Rectal smooth muscle tissue (tissue), 1 donor: ENCODE measurements at regions not wholly inside any gene's neighbourhood (a gene's known extent, or its start where the extent isn't known, plus 50 kb on each side); places are given as distances from the start of the nearest gene placed in this dataset.

ENCODE experiments used
- H3K27ac ChIP-seq: one replicate; pipeline ENCODE4 v1.7.0; 2013; ENCODE audit warnings: low read depth, low read length, inconsistent platforms
- H3K27me3 ChIP-seq: one replicate; pipeline ENCODE4 v1.7.0; 2013; ENCODE audit warnings: low read length; ENCODE audit not compliant: control insufficient read depth, insufficient read depth
- H3K36me3 ChIP-seq: one replicate; pipeline ENCODE4 v1.7.0; 2013; ENCODE audit warnings: low read length; ENCODE audit not compliant: control insufficient read depth, insufficient read depth
- H3K4me1 ChIP-seq: one replicate; pipeline ENCODE4 v1.7.0; 2013; ENCODE audit warnings: low read length; ENCODE audit not compliant: control insufficient read depth, insufficient read depth
- H3K4me3 ChIP-seq: one replicate; pipeline ENCODE4 v1.7.0; 2013; ENCODE audit warnings: low read length
- H3K9ac ChIP-seq: one replicate; pipeline ENCODE4 v1.7.0; 2013; ENCODE audit warnings: low read length

GRCh38 chr2:144158096-144158495, 361.8 kb downstream of the ZEB2 start:
- Histone ChIP-seq H3K9ac (no peak overlapping the region), H3K4me3 (no peak overlapping the region), H3K36me3 (no peaks in the 10 kb centered on the region), H3K27ac (no peak overlapping the region), H3K4me1 (no peaks in the 10 kb centered on the region), H3K27me3 (no peaks in the 10 kb centered on the region)

- Histone ChIP-seq H3K27ac (no peak overlapping the region), H3K27me3 (no peaks in the 10 kb centered on the region), H3K4me3 (no peak overlapping the region), H3K9ac (no peak overlapping the region), H3K36me3 (no peaks in the 10 kb centered on the region), H3K4me1 (no peaks in the 10 kb centered on the region)
Measured at GRCh38 chr2:144156736-144157640, 362.9 kb downstream of the ZEB2 start.

GRCh38 chr2:144154205-144154604, 365.7 kb downstream of the ZEB2 start:
- Histone ChIP-seq H3K9ac (no peak overlapping the region), H3K27ac (no peak overlapping the region), H3K4me3 (no peak overlapping the region), H3K27me3 (no peaks in the 10 kb centered on the region), H3K36me3 (no peaks in the 10 kb centered on the region), H3K4me1 (no peaks in the 10 kb centered on the region)

GRCh38 chr2:144152817-144153271, 367.1 kb downstream of the ZEB2 start:
- Histone ChIP-seq H3K27ac (no peak overlapping the region), H3K4me1 (no peaks in the 10 kb centered on the region), H3K27me3 (no peaks in the 10 kb centered on the region), H3K4me3 (no peak overlapping the region), H3K9ac (no peak overlapping the region), H3K36me3 (no peaks in the 10 kb centered on the region)

- Histone ChIP-seq H3K27me3 (no peaks in the 10 kb centered on the region), H3K27ac (no peak overlapping the region), H3K9ac (no peak overlapping the region), H3K36me3 (no peaks in the 10 kb centered on the region), H3K4me1 (no peaks in the 10 kb centered on the region), H3K4me3 (no peak overlapping the region)
Measured at GRCh38 chr2:144151851-144152250, 368.1 kb downstream of the ZEB2 start.

GRCh38 chr2:144151405-144151804, 368.5 kb downstream of the ZEB2 start:
- Histone ChIP-seq H3K9ac (no peak overlapping the region), H3K27ac (no peak overlapping the region), H3K36me3 (no peaks in the 10 kb centered on the region), H3K4me1 (no peaks in the 10 kb centered on the region), H3K4me3 (no peak overlapping the region), H3K27me3 (no peaks in the 10 kb centered on the region)

- H3K27ac ChIP-seq = no peak overlapping the region
- no peak overlapping the region for H3K9ac ChIP-seq
- H3K4me1 ChIP-seq = no peaks in the 10 kb centered on the region
- H3K4me3 ChIP-seq = no peak overlapping the region
- no peaks in the 10 kb centered on the region for H3K27me3 ChIP-seq
- H3K36me3 ChIP-seq = no peaks in the 10 kb centered on the region
Measured at GRCh38 chr2:144147356-144147755, 372.6 kb downstream of the ZEB2 start.

GRCh38 chr2:144146876-144147275, 373.0 kb downstream of the ZEB2 start:
- Histone ChIP-seq H3K27ac (no peak overlapping the region), H3K4me1 (no peaks in the 10 kb centered on the region)

GRCh38 chr2:144146076-144146475, 373.8 kb downstream of the ZEB2 start:
- H3K36me3 ChIP-seq = no peaks in the 10 kb centered on the region
- H3K4me1 ChIP-seq = no peaks in the 10 kb centered on the region
- no peaks in the 10 kb centered on the region for H3K27me3 ChIP-seq
- no peak overlapping the region for H3K4me3 ChIP-seq
- no peak overlapping the region for H3K9ac ChIP-seq
- H3K27ac ChIP-seq = no peak overlapping the region

More at GRCh38 chr2:144146876-144147275, 373.0 kb downstream of the ZEB2 start:
- no peak overlapping the region for H3K4me3 ChIP-seq
- H3K9ac ChIP-seq = no peak overlapping the region
- H3K36me3 ChIP-seq = no peaks in the 10 kb centered on the region
- H3K27me3 ChIP-seq = no peaks in the 10 kb centered on the region

- Histone ChIP-seq H3K36me3 (no peaks in the 10 kb centered on the region), H3K27ac (no peak overlapping the region), H3K27me3 (no peaks in the 10 kb centered on the region), H3K4me1 (no peaks in the 10 kb centered on the region), H3K9ac (no peak overlapping the region), H3K4me3 (no peak overlapping the region)
Measured at GRCh38 chr2:144143294-144144151, 376.4 kb downstream of the ZEB2 start.

GRCh38 chr2:144140891-144141290, 379.0 kb downstream of the ZEB2 start:
- H3K36me3 ChIP-seq = no peaks in the 10 kb centered on the region
- H3K4me3 ChIP-seq = no peak overlapping the region
- no peaks in the 10 kb centered on the region for H3K4me1 ChIP-seq
- no peaks in the 10 kb centered on the region for H3K27me3 ChIP-seq
- H3K27ac ChIP-seq = no peak overlapping the region
- no peak overlapping the region for H3K9ac ChIP-seq

- H3K27ac ChIP-seq = no peak overlapping the region
- H3K36me3 ChIP-seq = no peaks in the 10 kb centered on the region
- H3K27me3 ChIP-seq = no peaks in the 10 kb centered on the region
- H3K4me3 ChIP-seq = no peak overlapping the region
- H3K9ac ChIP-seq = no peak overlapping the region
- no peaks in the 10 kb centered on the region for H3K4me1 ChIP-seq
Measured at GRCh38 chr2:144137705-144138428, 382.1 kb downstream of the ZEB2 start.
